ENCODE measurements at regions not wholly inside any gene's neighbourhood (a gene's known extent, or its start where the extent isn't known, plus 50 kb on each side); places are given as distances from the start of the nearest gene placed in this dataset.

- no peaks in the 10 kb centered on the region for H3K9me3 Mint-ChIP-seq
These were observed 83.5 kb downstream of the KLF6 start for GRCh38 chr10:3701491-3701890.

DNA sequence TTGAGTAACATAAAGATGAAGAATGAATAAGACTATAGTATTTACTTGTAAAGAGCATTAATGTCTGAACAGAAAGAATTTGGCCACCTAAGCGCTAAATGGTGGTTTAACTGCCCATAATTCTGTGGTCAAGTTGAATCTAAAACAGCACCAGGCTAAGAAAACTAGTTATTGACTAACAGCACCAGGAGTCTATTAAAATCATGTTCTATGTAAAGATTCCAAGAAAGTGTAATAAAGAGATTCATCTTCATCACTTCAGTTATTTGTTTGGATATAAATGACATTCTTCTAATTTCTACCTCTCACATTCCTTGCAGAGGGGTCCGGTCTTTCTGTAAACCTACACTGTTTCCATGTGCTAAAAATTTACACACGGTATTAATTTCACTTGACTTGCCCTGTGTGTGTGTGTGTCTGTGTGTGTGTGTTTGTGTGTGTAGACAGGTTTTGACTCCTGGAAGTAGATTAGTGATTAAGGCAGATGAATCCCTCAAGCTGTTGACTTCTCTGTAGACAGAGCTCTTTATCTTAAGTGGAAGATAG is 84.4 kb downstream of the KLF6 start:
- Mint-ChIP-seq H3K27ac (no peak overlapping the region), H3K4me1 (ENCODE audit: low read depth) (no peaks in the 10 kb centered on the region)

More at GRCh38 chr10:3701491-3701890, 83.5 kb downstream of the KLF6 start:
- Mint-ChIP-seq H3K36me3 (ENCODE audit: low read depth) (no peaks in the 10 kb centered on the region), H3K4me3 (no peak overlapping the region), H3K27ac (no peak overlapping the region), H3K27me3 (peaks cover 18% of the 10 kb centered on the region), H3K4me1 (ENCODE audit: low read depth) (no peaks in the 10 kb centered on the region)
- no peak for DNase-seq

DNA sequence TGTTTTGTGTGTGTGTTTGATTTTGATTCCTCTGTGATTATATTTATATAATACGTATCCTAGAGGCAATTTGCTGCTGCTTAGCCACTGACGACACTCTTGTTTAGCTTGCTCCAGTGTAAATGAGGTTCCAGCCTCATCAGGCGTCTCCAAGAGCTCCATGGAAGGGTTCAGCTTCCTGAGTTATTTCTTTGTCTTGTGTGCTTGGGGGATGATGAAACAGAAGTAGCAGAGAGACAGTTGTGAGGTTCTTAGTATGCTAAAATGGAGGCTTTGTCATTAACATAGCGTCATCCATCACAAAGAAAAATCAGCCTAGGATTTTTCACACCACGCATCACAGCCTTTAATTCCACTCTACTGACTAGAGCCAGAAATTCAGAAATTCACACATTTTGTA is 85.1 kb downstream of the KLF6 start:
- H3K4me3 Mint-ChIP-seq = no peak overlapping the region
- H3K4me1 Mint-ChIP-seq (ENCODE audit: low read depth) = no peaks in the 10 kb centered on the region
- H3K27me3 Mint-ChIP-seq = peaks cover 18% of the 10 kb centered on the region
- no peak for DNase-seq
- no peaks in the 10 kb centered on the region for H3K36me3 Mint-ChIP-seq (ENCODE audit: low read depth)
- H3K27ac Mint-ChIP-seq = no peak overlapping the region
- no peaks in the 10 kb centered on the region for H3K9me3 Mint-ChIP-seq

More for the DNA sequence above, 84.4 kb downstream of the KLF6 start:
- H3K9me3 Mint-ChIP-seq = no peaks in the 10 kb centered on the region
- DNase-seq = no peak
- no peaks in the 10 kb centered on the region for H3K36me3 Mint-ChIP-seq (ENCODE audit: low read depth)
- no peak overlapping the region for H3K4me3 Mint-ChIP-seq
- H3K27me3 Mint-ChIP-seq = peaks cover 18% of the 10 kb centered on the region

DNA sequence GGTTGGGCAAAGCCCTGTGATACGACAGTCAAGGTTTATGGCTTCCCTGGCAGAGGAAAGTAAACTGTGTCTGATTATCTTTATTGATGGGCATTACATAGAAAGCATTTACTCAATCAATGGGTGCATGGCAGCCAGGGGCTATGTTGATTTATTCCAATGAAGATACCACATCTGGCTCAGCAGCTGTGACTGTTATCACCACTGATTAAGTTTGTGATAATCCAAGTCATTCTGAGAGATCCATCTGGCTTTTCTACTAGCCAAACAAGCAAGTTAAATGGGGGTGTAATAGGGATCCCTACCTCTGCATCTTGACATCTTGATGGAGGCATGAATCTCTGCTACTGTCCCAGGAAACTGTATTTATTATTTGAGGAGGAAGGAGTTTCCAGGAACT is 86.7 kb downstream of the KLF6 start:
- H3K9me3 Mint-ChIP-seq = no peaks in the 10 kb centered on the region
- H3K4me1 Mint-ChIP-seq (ENCODE audit: low read depth) = peaks cover 2% of the 10 kb centered on the region
- DNase-seq = no peak
- no peak overlapping the region for H3K4me3 Mint-ChIP-seq
- H3K27me3 Mint-ChIP-seq = peaks cover 18% of the 10 kb centered on the region
- H3K27ac Mint-ChIP-seq = no peak overlapping the region
- H3K36me3 Mint-ChIP-seq (ENCODE audit: low read depth) = no peaks in the 10 kb centered on the region

DNA sequence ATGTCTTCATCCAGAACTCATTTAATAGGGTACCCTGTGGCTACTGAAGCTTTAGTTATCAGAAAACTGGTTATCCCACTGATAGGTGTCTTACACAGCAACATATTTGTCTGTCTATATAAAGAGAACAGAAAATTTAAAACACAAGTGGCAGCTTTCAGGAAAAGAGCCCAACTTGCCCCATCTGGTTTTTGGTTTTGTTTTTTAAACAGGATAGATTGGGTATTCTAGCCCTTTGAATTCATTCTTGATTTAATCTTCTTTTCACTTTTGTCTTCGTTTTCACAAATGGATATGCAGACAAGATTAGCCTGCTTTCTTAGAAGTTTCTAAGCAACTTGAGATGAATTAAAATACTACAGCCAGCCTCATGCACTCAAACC is 91.3 kb downstream of the KLF6 start:
- DNase-seq = no peak
- peaks cover 9% of the 10 kb centered on the region for H3K27me3 Mint-ChIP-seq
- H3K4me3 Mint-ChIP-seq = no peak overlapping the region
- peaks cover 2% of the 10 kb centered on the region for H3K9me3 Mint-ChIP-seq
- no peak overlapping the region for H3K27ac Mint-ChIP-seq
- no peaks in the 10 kb centered on the region for H3K36me3 Mint-ChIP-seq (ENCODE audit: low read depth)
- H3K4me1 Mint-ChIP-seq (ENCODE audit: low read depth) = peaks cover 24% of the 10 kb centered on the region

DNA sequence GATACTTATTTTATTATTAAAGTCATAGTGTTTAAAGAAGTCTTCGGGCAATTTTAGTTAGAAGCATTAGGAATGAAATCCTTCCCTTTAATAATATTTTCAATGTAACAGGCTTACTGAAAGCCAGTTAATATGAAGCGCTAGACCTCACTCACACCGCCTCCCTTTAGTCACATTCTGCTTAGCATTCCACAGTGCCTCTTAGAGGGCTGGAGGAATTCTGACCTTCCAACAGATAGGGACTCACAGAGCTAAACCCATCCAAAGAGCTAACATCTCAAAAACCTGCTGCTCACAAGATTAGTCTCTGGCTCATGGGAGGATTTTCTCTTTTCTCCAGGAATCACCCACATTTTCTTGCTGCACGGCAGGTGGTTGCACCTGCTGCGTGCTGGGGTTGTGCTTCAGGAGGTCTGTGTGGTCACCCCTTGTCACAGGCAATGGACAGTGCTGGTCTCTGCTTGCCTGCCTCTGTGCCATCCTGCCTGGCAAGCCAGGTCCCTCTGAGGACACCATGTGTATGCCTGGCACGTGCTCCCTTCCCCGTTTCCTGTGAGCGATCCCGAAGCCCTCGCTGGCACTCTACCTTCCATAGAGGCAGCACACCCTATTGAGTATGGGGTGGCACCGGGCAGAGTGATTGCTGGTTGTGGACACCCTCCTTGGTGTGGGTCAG is 91.8 kb downstream of the KLF6 start:
- Mint-ChIP-seq H3K27ac (no peak overlapping the region), H3K36me3 (ENCODE audit: low read depth) (no peaks in the 10 kb centered on the region), H3K27me3 (peaks cover 9% of the 10 kb centered on the region), H3K9me3 (peaks cover 2% of the 10 kb centered on the region), H3K4me1 (ENCODE audit: low read depth) (peaks cover 25% of the 10 kb centered on the region), H3K4me3 (no peak overlapping the region)
- DNase-seq = no peak

DNA sequence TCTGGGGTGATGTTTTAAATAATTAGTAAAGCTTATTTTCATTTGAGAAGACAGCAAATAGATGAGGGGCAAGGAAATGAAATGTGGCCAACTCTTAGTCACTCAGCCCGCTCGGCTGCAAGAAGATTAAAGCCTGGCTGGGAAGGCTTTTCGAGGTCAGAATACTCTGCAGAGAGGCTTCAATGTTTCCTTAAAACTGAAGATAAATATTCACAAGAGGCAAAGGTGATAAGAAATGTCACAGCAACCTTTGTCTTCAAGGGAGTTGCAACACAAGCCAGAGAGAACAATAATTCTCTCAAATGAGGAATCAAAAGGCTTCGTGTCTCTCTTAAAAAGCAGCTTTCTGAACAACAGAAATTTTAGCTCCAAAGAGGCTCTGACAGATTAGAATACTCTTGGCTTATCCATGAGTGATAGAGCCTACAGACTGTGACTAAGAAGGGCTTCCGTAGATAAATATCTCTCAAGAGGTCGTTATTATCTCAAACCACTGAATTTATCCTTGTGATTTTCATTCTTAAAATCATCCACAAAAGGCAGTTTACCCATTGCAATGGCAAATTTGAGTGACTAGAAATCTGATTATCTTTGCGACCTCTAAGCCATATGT is 92.5 kb downstream of the KLF6 start:
- H3K9me3 Mint-ChIP-seq = peaks cover 2% of the 10 kb centered on the region
- H3K27me3 Mint-ChIP-seq = peaks cover 6% of the 10 kb centered on the region
- H3K27ac Mint-ChIP-seq = no peak overlapping the region
- no peak for DNase-seq
- H3K36me3 Mint-ChIP-seq (ENCODE audit: low read depth) = no peaks in the 10 kb centered on the region
- no peak overlapping the region for H3K4me3 Mint-ChIP-seq
- H3K4me1 Mint-ChIP-seq (ENCODE audit: low read depth) = peaks cover 25% of the 10 kb centered on the region

DNA sequence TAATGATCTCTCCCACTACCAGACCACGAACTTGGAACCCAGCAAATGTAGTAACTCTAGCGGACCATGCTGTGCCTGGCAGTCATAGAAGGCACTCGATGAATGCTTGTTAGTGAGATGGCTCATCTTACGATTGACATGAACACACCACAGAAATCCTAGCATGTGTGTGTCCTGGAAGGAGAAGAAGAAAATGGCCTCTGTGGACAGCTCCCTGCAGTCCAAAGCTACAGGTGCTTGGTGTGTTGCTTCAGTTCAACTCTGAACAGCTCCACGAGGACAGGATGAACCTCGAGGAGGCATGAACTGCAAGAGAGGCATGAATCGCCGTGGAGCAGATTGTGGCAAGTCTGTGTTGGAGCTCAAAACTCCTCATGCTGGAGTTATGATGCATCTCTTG is 93.5 kb downstream of the KLF6 start:
- Mint-ChIP-seq H3K4me3 (no peak overlapping the region), H3K9me3 (peaks cover 2% of the 10 kb centered on the region), H3K27me3 (no peaks in the 10 kb centered on the region), H3K36me3 (ENCODE audit: low read depth) (no peaks in the 10 kb centered on the region), H3K4me1 (ENCODE audit: low read depth) (peaks cover 25% of the 10 kb centered on the region), H3K27ac (no peak overlapping the region)
- DNase-seq = no peak

DNA sequence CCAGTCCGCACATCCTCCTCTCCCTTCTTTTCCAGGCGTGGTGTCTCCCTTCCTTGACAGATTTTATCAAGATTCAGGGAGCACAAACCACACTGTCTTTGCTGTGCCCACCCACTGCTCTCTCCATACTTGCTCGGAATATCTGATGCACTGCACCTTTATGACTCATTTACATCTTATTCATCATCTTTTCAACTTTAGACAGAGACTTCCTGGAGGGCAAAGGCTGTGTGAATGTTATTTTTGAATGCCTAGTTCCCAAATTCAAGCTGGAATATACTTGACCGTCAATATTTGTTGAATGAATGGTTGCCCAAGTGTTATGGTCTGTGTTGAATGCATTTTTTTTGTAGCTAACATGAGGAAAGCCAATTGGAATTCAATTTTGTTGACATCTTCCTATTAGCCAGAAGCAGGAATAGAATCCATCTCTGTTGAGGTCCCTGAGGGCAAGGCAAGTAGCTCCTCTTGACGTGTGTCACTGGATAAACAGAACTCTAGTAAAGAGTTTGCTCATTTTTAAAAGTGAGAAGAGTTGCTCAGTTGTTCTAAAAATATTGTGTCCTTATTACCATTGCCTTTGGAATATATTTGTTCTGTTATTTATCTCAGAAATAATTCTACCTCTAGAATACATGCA is 95.0 kb downstream of the KLF6 start:
- no peaks in the 10 kb centered on the region for H3K27me3 Mint-ChIP-seq
- peaks cover 2% of the 10 kb centered on the region for H3K9me3 Mint-ChIP-seq
- H3K4me1 Mint-ChIP-seq (ENCODE audit: low read depth) = peaks cover 29% of the 10 kb centered on the region
- H3K36me3 Mint-ChIP-seq (ENCODE audit: low read depth) = no peaks in the 10 kb centered on the region
- no peak overlapping the region for H3K4me3 Mint-ChIP-seq
- no peak for DNase-seq
- peak overlapping the region; percentile 74 for H3K27ac Mint-ChIP-seq

DNA sequence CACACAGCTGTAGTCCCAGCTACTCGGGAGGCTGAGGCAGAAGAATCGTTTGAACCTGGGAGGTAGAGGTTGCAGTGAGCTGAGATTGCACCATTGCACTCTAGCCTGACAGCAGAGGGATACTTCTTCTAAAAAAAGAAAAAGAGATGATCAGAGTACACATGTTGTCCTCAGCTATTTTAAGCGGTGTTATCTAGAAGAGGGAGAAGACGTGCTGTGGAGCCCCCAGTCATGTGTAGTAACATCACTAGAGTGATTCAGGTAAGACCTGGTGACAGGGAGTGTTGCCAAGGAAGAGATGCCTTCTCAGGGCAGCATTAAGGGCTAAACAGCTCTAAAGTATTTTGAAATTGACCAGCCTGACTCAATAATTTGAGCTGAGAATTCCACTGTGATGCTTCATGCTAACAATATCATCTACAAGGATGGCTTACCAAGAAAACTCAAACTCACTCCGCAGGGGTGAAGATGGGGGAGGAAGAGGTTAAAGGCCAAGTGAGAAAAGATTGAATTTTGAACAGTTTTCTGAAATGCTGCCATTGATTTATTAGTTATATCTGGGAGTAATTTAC is 97.4 kb downstream of the KLF6 start:
- H3K4me3 Mint-ChIP-seq = no peak overlapping the region
- H3K9me3 Mint-ChIP-seq = peaks cover 2% of the 10 kb centered on the region
- H3K27ac Mint-ChIP-seq = no peak overlapping the region
- DNase-seq = no peak
- H3K27me3 Mint-ChIP-seq = no peaks in the 10 kb centered on the region
- peaks cover 46% of the 10 kb centered on the region for H3K4me1 Mint-ChIP-seq (ENCODE audit: low read depth)
- H3K36me3 Mint-ChIP-seq (ENCODE audit: low read depth) = no peaks in the 10 kb centered on the region

DNA sequence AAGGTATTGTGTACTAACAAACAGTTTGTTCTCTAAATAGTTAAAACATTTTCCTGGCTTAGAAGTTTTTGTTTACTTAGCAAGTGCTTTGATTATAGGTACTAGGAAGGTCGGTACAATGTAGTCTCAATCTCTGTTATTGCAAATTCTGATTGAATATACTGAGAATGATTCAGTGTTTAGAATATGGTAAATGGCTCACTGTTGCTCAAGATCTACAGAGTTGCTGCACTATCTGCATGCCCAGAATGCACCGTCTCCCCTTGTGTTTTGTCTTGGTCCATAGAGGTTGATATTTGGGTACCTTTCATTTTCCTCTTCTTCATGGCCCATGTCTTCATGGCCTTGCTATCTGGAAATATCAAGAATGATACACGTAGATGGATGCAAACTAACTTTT is 99.6 kb downstream of the KLF6 start:
- DNase-seq = no peak

DNA sequence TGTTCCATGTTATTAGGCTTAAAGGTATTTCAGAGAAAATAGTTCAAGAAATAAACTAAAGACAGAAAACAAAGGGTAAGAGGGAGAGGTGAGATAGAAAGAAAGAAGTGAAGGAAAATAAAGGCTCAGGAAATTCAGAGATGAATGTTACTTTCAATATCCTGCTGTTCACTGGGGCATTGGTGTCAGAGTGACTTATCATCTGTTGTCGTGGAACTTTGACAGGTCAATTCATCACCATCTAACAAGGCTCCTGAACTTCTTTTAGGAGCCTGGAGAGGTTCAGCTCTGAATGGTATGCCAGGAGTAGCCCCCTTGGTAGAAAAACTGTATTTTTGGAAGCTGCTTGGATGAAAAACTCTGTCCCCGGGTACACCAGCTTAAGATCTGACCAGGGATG is 100.1 kb downstream of the KLF6 start:
- no peaks in the 10 kb centered on the region for H3K27me3 Mint-ChIP-seq
- no peak for DNase-seq
- H3K4me1 Mint-ChIP-seq (ENCODE audit: low read depth) = peaks cover 33% of the 10 kb centered on the region
- H3K36me3 Mint-ChIP-seq (ENCODE audit: low read depth) = no peaks in the 10 kb centered on the region
- peak overlapping the region; percentile 3 for H3K27ac Mint-ChIP-seq
- peaks cover 2% of the 10 kb centered on the region for H3K9me3 Mint-ChIP-seq
- no peak overlapping the region for H3K4me3 Mint-ChIP-seq

More for the DNA sequence above, 99.6 kb downstream of the KLF6 start:
- peaks cover 38% of the 10 kb centered on the region for H3K4me1 Mint-ChIP-seq (ENCODE audit: low read depth)
- H3K27ac Mint-ChIP-seq = no peak overlapping the region
- H3K36me3 Mint-ChIP-seq (ENCODE audit: low read depth) = no peaks in the 10 kb centered on the region
- H3K27me3 Mint-ChIP-seq = no peaks in the 10 kb centered on the region
- H3K4me3 Mint-ChIP-seq = no peak overlapping the region
- peaks cover 2% of the 10 kb centered on the region for H3K9me3 Mint-ChIP-seq

GRCh38 chr10:3683560-3683959 is 101.4 kb downstream of the KLF6 start:
- peaks cover 23% of the 10 kb centered on the region for H3K4me1 Mint-ChIP-seq (ENCODE audit: low read depth)
- no peak overlapping the region for H3K27ac Mint-ChIP-seq
- no peak overlapping the region for H3K4me3 Mint-ChIP-seq
- H3K9me3 Mint-ChIP-seq = no peaks in the 10 kb centered on the region
- no peaks in the 10 kb centered on the region for H3K27me3 Mint-ChIP-seq
- no peaks in the 10 kb centered on the region for H3K36me3 Mint-ChIP-seq (ENCODE audit: low read depth)
- no peak for DNase-seq

DNA sequence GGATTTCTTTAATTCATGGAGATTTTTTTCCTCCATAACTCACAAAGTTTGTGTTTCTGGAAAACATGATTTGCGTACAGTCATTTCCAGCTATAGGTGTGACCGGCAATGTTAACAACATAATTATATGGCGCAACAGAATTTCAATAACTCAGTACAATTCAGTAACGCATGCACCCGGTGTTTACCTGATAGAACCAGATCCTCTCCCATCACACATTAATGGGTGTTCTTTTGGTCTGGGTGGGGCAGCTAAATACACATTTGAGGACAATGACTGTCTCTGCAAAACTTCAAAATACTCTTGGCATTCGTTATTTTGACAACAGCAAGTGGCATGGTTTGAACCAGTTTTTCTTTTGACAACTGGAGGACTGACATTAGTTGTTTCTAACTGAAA is 102.3 kb downstream of the KLF6 start:
- H3K4me1 Mint-ChIP-seq (ENCODE audit: low read depth) = peaks cover 23% of the 10 kb centered on the region

More for the DNA sequence above, 102.3 kb downstream of the KLF6 start:
- Mint-ChIP-seq H3K36me3 (ENCODE audit: low read depth) (no peaks in the 10 kb centered on the region), H3K27ac (no peak overlapping the region), H3K27me3 (no peaks in the 10 kb centered on the region), H3K4me3 (no peak overlapping the region), H3K9me3 (no peaks in the 10 kb centered on the region)
- no peak for DNase-seq

Measured in activated T-cell treated with anti-CD3 and anti-CD28 coated beads, Interleukin-2, amount 50 U/mL, for 24 hours (primary cell).